HG03103 (cell line): ENCODE measurements at regions not wholly inside any gene's neighbourhood (a gene's known extent, or its start where the extent isn't known, plus 50 kb on each side); places are given as distances from the start of the nearest gene placed in this dataset.
"Not testable (repeated sequence)": the region's sequence is repeated elsewhere in the genome, so short reads cannot be mapped to it uniquely, and the experiment has no call there.

Experiments used
- ATAC-seq: cut with Tn5 transposase; IDR thresholded peaks from one replicate; pipeline ENCODE4 v1.9.1; 2021; ENCODE audit warnings: low read depth; ENCODE audit not compliant: unreplicated experiment

DNA sequence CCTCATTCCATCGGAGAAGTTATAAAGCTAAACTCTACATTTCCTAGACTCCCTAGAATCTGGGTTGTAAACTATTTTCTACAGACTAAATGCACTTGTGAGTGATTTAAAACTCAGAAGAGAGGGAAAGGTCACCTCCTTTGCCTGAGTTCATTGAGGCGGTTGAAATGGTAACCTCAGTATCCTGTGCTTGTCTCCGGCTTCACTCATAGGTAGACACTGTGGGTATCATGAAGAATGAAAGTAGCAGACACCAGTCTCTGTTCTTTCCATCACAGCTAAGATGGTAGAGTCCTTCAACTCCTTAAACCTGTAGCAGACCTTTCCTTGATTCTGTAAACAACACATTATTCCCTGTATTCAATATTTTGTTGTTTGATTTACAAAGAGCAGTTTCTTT is 291.3 kb upstream of the ANKRD50 start:
- ATAC-seq, result no peak

DNA sequence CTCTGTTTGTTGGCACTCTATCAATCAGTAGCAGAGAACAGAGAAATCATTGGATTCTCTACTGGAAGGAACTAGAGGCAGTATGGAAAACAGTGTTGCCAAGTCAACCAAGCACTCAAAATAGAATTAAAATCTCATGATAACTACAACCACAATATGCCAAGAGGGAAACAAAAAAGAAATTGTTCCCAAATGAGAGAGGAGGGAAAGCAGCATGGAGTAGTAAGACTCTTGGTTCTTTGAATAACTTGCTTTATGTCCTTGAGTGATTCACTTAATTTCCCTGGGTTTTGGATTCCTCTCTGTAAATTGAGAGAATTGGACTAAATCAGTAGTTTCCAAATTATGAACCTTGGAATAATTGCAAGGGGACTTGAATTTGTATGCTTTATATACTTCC is 285.5 kb upstream of the ANKRD50 start:
- no peak for ATAC-seq

- ATAC-seq, result no peak
Measured at GRCh38 chr4:124997124-124997523, 284.6 kb upstream of the ANKRD50 start.

GRCh38 chr4:124993838-124994237 is 281.3 kb upstream of the ANKRD50 start:
- no peak for ATAC-seq

- ATAC-seq, result no peak
Measured at GRCh38 chr4:124990398-124990797, 277.9 kb upstream of the ANKRD50 start.

- ATAC-seq, result no peak
Measured at GRCh38 chr4:124980276-124980752, 267.8 kb upstream of the ANKRD50 start.

DNA sequence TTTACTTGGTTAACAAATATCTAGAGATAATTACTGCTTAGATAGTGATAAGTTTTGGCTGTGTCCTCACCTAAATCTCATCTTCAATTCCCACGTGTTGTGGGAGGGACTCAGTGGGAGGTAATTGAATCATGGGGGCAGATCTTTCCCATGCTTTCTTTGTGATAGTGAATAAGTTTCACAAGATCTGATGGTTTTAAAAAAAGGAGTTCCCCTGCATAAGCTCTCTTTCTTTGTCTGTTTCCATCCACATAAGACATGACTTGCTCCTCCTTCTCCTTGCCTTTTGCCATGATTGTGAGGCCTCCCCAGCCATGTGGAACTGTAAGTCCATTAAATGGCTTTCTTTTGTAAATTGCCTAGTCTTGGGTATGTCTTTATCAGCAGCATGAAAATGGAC is 266.0 kb upstream of the ANKRD50 start:
- ATAC-seq, result not testable (repeated sequence)

- ATAC-seq, result no peak
Measured at GRCh38 chr4:124977045-124977444, 264.5 kb upstream of the ANKRD50 start.

GRCh38 chr4:124974152-124974551 is 261.6 kb upstream of the ANKRD50 start:
- no peak for ATAC-seq

DNA sequence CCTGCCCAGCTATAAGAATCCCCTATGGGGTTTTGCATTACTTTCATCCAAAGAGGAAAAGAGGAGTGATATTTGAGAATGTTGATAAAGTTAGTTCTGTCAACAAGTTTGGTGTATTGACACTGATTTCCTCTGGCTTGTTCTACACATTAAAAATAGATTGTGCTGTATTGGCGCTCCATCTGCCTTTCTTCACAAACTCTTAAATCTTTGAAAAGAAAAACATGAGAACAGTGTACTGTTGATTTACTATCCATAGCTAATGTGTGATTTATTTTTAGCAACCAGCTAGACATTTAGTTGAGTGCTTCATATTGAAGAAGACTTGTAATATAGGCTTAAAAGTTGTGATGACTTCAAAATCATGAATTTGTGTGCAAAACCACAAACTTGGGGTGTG is 261.2 kb upstream of the ANKRD50 start:
- ATAC-seq, result no peak

GRCh38 chr4:124970011-124970410 is 257.5 kb upstream of the ANKRD50 start:
- no peak for ATAC-seq

DNA sequence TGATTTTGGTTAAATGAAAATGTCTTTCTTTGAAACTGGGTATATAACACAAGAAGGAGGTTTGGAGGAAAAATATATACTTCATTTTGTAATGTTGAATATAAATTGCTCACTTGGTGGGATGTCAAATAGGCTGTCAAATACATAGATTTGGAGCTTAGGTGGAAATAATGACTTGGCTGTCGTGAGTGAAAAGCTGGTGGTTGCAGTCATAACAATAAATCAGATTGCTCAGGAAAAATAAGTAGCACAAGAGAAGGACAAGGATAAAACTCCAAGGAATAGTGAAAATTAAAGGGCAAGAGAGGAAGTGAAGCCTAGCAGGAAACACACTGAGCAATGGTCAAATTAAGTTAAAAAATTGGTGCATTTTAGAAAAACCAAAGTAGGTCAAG is 253.0 kb upstream of the ANKRD50 start:
- no peak for ATAC-seq

- no peak for ATAC-seq
Measured at GRCh38 chr4:124964852-124965496, 252.4 kb upstream of the ANKRD50 start.

DNA sequence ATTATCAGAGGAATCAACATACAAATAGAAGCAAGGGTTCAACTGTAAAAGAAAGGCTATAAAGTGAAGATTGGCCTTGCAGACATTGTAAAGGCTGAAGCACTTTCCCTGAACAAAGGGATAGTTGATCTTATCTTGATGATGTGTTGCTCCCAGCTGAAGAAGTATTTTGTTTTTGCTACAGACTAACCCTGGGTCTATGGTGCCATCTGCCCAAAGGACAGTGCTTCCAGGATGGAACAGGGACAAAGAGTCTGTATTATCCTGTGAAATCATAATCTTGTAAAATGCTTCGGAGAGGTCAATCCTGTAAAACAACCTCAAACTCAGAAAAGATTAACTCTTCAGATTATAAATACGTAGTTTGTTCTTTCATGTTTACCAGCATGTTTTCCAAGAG is 251.7 kb upstream of the ANKRD50 start:
- no peak for ATAC-seq

DNA sequence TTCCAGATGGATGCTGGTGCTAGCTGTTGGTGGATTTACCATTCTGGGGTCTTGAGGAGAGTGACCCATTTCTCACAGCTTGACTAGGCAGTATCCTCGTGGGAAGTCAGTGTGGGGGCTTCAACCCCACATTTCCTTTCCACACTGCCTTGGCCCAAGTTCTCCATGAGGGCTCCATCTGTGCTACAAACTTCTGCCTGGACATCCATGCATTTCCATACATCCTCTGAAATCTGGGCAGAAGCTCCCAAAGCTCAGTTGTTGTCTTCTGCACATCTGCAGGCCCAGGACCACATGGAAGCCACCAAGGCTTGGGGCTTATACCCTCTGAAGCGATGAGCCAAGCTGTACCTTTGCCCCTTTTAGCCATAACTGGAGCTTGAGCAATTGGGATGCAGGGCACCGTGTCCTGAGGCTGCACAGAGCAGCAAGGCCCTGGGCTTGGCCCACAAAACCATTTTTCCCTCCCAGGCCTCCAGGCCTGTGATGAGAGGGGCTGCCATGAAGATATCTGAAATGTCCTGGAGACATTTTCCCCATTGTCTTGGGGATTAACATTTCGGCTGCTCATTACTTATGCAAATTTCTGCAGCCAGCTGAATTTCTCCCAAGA is 248.7 kb upstream of the ANKRD50 start:
- no peak for ATAC-seq

- no peak for ATAC-seq
Measured at GRCh38 chr4:124958847-124959246, 246.3 kb upstream of the ANKRD50 start.

- ATAC-seq, result no peak
Measured at GRCh38 chr4:124955476-124955875, 242.9 kb upstream of the ANKRD50 start.

GRCh38 chr4:124954046-124954445 is 241.5 kb upstream of the ANKRD50 start:
- ATAC-seq, result no peak

- ATAC-seq, result no peak
Measured at GRCh38 chr4:124953486-124953885, 241.0 kb upstream of the ANKRD50 start.

- ATAC-seq, result no peak
Measured at GRCh38 chr4:124953061-124953460, 240.5 kb upstream of the ANKRD50 start.

DNA sequence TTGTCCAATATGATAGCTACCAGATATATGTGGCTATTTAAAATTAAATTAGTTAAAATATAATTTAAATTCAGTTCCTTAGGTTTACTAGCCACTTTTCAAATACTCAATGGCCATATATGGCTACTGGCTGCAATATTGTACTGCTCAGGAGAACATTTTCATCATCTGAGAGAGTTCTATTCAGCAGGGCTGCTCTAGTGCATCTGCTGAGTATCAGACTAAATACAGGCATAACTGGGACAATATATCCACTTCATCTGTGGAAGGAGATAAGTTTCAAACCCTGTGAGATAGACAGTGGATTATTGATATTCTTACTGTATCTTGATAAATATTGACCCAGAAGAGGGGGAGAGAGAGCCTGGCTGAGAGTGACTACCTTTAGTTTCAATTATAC is 240.1 kb upstream of the ANKRD50 start:
- no peak for ATAC-seq

DNA sequence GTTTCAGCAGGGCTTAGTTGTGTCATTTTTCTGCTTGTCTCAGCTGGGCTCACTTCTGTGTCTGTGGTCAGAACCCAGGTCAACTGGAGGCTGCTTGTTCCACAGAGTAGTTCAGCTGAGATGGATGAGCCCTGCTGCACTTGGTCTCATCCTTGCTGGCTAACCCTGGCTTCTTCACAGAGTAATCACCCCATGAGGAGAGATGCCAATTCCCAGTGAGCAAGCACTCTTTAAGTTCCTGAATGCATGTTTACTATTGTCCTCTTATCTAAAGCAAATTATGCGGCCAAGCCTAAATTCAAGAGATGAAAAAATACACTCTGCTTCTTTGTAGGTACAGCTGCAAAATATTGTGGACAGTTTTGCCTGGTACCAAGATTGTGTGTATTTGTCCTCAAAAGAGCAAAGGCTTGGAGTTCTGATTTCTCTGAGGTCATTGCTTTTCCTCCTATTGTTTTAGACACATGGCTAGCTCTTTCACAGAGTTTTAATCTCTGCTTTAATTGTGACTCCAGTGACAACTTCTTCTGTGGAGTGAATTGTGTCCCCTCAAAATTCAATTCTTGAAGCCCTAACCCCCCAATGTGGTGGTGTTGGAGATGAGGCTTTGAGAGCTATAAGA is 236.6 kb upstream of the ANKRD50 start:
- ATAC-seq, result no peak
